ENCODE measurements at regions not wholly inside any gene's neighbourhood (a gene's known extent, or its start where the extent isn't known, plus 50 kb on each side); places are given as distances from the start of the nearest gene placed in this dataset.

GRCh38 chr15:53196788-53197187, 406.7 kb upstream of the ONECUT1 start:
- TF ChIP-seq CTCF (IDR thresholded peaks at IDR 0.05; ENCODE audit: borderline replicate concordance, extremely low read depth, low read length, poor library complexity, severe bottlenecking), result no peak
- no peak for TF ChIP-seq EZH2 (IDR thresholded peaks at IDR 0.05; ENCODE audit: borderline replicate concordance, low read depth, low read length, severe bottlenecking)
